HT-29 (cell line): ENCODE measurements at regions not wholly inside any gene's neighbourhood (a gene's known extent, or its start where the extent isn't known, plus 50 kb on each side); places are given as distances from the start of the nearest gene placed in this dataset.

Experiments
- DNase-seq: peaks from one replicate; pipeline ENCODE4 v3.0.0-alpha.2; 2015; ENCODE audit warnings: low spot score

DNA sequence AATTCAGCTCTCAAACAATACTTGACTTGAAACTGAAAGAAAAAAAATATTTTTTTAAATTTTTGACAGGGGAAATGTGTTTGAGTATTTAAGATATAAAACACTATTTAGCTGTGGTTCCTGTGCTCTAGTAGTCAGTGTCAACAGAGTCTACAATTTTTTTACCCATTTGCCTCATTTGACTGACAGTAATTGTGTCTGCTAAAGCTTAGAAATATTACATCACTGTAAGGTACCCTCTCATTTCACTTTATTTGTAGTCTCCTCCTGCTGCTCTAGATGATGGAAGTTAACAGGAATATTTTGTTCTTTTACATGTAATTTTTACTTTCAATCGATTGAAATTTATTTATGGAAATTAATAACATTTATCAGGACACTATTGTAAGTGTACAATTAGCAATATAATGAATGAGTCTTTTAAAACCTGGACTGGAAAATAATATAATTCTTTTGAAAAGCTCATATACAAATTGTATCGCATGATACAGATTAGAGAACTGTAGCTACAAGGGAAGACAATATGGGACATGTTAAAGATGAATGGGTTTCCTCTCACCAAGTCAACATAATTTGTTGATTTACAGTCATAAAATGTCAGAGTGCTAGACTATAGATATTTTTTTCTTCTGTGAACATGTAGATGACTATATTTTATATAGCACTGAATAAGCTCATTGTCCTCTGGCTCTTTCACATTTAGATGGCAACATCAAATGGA lies 1186.5 kb upstream of the ADGRL3 start:
- no peak for DNase-seq

DNA sequence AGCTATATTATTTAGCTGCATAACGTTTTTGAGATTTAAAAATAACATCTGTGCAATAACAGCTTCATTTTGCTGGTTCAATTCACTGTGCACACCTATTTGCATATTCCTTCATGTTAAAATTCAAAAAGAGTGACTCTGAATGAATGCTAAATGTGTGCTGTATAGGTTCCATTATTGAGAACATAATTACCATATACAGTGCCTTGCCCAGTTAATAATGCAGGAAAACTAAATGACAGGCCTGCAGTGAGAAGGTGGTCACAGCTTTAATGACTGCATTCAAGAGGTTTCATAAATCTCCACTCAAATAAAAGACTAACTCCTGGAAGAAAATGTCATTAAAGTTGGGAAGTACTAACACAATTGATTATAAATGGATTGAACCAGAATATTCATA lies 1183.2 kb upstream of the ADGRL3 start:
- no peak for DNase-seq

DNA sequence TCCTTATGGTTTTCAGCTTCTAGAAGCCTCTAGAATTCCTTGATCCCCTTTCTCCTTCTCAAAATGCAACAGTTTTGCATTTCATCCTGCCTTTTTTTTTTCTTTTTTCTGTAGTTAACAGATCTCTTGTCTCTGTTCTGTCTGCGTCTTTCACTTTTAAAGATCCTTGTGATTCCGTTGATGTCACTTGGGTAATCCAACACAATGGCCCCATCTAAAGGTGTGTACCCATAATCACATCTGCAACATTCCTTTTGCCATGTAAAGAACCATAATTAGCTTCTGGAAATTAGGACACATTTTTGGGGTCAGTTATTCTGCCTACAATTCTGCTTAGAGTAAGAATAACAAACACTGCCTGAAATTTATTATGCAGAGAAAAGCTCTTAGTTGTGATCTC lies 1180.9 kb upstream of the ADGRL3 start:
- no peak for DNase-seq

DNA sequence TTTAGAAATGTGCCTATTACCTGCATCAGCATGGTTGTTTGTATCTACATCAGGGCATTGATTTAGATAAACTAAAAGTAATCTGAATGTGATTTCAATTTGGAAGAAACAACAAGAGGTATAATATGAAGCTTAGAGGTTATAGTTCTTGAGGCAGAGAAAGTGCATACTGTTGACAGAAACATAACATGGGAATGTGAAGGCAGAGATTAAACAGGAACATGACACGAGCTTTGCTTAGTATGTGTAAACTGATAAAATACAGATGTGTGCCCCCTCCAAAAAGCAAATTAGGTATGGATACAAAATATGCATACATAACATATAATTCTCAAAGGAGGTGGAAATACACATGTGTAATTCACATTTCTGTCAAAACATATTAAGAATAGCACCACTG lies 1180.2 kb upstream of the ADGRL3 start:
- no peak for DNase-seq

DNA sequence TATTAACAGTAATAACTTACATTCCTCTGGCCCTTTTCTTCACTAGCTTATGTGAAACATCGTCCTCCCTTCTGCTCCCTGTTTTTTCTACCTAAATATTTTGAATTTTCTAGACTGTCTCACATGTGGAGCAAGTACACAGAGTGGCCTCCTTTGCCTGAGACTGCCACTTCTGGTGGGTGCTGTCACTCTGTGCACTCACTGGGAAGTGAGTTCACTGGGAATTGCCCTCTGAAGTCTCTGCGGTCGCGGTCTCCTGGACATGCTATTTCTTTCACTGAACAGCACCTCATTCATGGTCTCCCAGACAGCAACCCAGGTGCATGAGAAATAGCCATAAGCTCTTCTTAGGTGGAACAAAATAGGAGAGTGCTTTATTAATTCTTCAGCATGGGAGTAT lies 1179.7 kb upstream of the ADGRL3 start:
- DNase-seq, result no peak

DNA sequence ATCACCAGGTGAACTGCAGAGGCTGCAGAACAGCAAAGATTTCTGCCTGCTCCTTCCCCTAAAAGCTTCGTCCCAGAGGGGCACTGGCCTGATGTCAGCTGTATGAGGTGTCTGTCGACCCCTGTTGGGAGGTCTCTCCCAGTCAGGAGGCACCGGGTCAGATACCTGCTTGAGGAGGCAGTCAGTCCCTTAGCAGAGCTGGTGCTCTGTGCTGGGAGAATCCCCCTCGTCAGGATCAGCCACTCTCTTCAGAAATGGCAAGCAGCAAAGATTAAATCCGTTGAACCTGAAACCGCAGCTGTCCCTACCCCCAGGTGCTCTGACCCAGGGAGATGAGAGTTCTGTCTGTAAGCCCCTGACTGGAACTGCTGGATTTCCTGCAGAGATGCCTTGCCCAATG lies 1166.3 kb upstream of the ADGRL3 start:
- DNase-seq, result no peak

DNA sequence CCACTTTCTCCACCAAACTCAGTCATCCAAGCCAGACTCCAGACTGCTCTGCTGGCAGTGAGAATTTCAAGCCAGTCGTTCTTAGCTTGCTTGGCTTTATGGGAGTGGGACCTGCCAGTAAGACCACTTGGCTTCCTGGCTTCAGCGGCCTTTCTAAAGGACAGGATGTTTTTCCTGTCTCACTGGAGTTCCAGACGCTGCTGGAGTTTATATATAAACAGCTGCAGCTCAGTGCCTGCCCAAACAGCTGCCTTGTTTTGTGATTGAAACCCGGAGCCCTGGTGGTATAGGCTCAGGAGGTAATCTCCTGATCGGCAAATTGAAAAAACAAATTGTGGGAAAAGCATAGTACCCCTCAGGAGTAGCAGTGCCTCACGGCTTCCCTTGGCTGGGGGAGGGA lies 1165.8 kb upstream of the ADGRL3 start:
- DNase-seq, result no peak

DNA sequence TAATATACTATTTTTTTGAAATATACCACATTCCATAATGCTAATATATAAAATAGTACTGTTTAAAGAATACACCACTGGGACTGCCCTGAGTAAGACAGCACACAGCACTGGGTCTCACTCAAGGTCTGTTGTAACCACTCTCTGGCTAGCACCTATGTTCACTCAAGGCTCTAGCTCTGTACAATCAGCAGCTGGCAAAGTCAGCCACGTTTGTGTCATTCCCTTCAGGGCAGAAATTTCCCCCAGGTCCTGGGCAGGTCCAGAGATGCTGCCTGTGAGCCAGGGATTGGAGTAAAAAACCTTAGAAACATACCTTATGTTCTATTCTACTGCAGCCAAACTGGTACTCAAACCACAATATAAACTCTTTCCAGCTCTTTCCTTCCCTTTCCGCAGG lies 1160.2 kb upstream of the ADGRL3 start:
- DNase-seq, result no peak

DNA sequence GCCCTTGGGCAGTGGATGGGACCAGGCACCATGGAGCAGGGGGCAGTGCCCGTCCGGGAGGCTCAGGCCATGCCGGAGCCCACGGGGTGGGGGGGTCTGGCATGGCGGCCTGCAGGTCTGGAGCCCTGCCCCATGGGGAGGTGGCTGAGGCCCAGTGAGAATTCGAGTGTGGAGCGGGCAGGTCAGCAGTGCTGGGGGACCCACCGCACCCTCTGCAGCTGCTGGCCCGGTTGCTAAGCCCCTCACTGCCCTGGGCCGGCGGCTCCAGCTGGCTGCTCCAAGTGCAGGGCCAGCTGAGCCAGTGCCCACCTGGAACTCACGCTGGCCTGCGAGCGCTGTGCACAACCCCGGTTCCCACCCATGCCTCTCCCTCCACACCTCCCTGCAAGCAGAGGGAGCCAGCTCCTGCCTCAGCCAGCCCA lies 1157.9 kb upstream of the ADGRL3 start:
- no peak for DNase-seq

DNA sequence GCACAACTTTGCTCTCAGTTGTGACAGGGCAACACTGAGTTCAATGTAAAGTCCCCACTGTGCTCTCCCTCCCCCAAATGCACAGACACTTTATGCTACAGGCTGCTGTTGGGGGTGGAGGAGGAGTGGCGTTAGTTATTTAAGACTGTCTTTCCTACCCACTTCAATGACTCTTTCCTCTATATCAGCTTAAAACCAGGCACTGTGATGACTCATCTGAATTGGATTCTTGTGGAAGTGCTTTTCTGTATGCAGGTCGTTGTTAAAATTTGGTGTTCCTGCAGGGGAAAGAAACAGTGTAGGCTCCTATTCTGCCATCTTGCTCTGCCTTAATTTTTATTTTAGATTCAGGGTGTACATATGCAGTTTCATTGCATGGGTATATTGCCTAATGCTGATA lies 1157.2 kb upstream of the ADGRL3 start:
- no peak for DNase-seq

DNA sequence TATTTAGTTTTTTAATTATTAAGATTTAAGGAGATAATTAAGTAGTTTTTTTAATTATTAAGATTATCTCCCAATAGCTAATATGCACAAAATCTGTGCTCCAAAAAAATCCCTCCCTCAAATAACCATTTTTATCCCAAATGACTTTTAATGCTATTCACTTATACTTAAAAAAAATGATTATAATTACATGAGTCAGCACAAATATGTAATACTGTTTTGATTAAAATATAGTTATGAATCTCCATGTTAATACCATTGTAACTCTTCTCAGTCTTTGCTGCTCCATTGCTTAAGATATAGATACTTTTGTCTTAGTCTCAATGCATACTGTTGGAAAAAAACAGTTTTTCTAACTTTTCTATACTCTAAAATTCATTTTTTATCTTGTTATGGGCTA lies 1121.1 kb upstream of the ADGRL3 start:
- no peak for DNase-seq

DNA sequence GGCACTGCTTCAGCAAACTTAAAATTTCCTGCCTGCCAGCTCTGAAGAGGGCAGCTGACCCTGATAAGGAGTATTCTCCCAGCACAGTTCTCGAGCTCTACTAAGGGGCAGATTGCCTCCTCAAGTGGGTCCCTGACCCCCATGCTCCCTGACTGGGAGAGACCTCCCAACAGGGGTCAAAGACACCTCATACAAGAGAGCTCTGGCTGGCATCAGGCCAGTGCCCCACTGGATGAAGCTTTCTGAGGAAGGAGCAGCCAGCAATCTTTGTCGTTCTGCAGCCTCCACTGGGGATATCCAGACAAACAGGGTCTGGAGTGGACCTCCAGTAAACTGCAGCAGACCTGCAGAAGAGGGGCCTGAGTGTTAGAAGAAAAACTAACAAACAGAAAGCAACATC lies 1118.3 kb upstream of the ADGRL3 start:
- DNase-seq, result no peak

DNA sequence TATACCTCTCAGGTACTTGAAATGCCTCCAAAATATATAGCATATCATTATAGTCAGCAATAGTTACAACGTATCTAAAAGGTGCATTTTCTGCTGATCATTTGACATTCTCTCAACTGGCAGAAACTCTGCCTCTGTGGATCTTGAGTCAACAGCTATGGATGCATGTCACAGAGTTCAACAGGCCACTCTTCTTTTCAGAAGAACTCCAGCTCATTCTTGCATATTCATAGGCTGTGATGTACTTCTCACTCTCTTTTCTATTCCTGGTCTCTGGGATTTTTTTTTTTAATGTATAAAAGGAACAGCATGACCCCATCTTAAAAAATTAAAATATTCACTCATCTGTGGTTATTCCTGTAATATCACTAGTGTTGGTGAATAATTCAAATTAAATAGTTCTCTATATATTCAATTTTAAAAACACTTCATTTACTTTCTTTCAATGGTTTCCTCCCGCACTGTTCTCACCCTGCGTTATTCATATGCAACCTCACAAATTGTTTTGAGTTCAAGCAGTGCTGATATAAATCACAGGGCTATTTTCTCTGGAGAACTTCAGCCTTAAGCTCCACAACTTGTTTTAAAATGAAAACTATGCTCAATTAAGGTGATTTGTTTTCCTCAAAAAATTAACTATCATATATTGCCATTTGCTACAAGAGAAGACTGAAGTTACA lies 1111.2 kb upstream of the ADGRL3 start:
- DNase-seq, result no peak

DNA sequence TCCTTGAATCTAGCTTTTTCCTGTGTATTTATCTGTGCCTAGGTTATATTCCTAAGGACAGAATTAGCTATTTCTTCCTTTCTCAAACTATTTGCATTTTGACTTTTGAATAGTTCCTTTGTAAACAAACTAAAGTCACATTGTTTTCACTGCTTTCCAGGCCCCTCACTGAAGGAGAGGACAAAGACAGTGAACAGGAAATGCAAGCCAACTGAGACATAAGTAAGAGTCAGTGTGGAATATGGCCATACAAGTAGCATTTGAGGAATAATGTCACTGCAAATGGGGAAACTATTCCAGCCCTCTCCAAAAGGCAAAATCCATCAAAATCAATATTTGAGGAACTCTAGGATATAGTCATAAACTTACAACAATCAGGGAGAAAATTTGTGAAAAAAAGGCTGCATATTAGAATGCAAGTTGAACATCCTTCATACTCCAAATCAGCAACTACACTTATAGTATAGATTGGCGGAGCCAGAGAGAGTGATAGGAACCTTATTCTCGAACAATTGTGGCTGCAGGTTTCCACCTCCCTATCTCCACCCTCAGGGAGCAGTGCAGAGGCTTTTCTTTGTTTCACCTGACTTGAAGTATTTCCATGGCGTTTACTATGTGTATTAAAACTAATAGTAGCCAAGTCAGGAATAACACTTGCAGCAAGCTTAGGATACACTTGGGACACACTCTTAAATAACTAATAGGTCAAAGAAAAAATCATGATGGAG lies 1110.4 kb upstream of the ADGRL3 start:
- DNase-seq, result no peak

DNA sequence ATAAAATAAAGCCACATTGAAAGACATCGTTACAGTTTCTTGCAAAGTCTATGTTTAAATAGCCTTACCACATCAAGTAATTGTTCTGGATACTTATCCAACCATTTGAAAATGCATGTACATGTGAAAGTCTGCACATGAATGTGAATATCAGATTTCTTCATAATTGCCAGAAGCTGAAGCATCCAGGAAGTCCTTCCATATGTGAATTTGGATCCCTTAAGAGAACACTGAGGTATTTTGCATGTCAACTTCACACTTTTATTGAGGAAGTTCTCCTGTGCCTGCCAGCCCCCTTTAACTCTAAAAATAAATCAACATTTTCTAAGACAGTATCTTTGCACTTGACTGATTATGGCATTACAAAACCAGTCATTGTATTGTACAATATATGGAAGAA lies 1103.5 kb upstream of the ADGRL3 start:
- no peak for DNase-seq

DNA sequence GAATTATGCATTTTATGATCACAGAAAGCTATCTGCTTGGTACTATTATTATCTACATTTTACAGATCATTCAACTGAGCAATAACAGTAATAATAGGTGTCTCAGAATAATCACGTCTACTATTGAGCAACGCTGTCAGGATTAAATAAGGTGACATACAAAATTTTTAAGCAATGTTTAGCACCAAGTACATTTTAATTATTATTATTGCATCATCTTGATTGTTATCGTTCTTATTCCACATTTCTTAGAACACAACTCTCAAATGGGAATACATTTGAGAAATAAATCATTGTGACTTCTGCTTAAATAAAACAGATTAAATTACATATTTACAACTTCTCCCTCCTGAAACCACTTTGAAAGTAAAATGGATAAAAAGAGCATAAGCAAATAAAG lies 1083.5 kb upstream of the ADGRL3 start:
- no peak for DNase-seq

DNA sequence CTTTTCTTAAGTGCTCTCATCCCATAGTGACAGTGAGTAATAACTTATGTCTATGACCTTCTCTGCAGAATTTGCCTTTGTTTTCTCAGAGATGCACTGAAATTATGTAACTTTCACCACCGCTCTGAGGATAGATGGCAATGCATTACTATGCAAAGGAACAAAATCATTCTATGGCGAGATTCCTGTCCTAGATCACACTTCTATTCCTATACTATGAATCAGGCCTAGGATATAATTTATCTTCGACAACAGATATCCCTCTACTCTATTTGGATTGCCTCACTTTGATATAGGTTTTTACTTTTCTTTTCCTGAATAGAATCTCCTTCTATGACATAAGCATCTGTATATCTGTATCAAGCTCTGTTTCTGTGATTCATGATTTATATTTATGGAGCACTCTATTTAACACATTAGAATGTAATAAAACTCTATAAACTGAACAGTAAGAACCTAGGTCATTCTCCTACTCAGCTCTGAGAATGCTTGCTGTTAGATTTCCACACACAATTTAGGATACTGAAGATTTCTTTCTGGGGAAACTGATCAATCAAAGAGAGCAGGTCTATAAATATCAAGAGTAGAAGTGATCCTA lies 1082.3 kb upstream of the ADGRL3 start:
- no peak for DNase-seq

DNA sequence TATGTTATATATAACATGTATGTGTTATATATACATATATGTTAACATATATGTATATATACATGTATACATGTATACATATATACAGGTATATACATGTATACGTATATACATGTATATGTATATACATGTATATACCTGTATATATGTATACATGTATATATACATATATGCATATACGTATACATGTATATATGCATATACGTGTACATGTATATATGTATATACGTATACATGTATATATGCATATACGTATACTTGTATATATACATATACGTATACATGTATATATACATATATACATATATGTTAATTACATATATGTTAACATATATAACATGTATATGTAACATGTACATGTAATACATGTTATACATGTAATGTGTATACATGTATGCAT lies 1077.3 kb upstream of the ADGRL3 start:
- DNase-seq, result peak; percentile 14

DNA sequence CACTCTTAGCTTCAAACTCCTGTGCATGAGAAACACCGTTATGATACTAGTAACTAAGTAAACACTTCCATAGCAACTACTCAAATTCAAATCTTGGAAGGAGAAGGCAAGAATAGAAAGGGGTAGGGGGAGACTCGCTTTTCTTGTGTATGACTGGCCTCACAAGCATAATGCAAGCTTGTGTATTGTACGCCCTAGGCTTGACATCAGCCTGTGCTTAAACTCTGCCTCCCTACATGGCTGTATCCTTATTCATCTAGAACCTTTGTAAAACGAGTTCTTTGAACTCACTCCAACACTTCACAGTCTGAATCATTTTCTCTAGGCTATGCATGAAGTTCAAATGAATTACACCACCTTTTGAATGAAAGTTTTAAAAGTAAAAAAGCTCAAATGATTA lies 1071.2 kb upstream of the ADGRL3 start:
- no peak for DNase-seq

DNA sequence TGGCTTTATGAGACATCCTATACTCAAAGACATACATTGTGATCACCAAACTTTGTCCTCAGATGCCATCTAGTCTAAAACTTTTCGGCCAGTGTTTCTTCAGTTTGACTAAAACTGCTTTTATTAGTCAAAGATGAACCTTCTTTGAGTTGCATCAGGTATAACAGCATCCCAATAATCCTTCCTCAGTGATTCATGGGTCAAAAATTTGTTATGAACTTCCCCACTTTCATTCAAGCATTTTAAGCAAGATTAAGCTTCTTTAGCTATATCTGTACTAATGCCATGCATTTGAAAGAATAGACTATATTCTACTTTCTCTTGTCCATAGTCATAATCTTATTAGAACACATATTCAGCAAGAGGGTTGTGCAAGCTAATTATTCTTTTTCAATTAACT lies 1070.4 kb upstream of the ADGRL3 start:
- DNase-seq, result no peak

DNA sequence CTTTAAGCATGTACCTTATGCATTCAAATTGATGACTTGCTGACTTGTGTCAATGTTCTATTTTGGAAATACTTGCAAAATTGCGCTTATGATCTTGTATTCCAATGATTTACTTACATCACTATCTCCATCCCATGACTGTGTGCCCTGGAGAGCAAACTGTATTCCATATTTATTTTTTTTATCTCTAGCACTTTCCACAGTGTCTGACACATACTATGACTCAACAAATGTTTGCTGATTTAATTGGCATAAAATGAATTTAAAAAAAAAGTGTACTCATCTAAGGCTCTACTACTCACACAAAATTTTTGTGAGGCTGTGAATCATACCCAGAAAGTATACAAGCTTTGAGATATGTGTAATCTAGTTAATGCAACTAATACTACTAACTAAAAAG lies 1066.8 kb upstream of the ADGRL3 start:
- DNase-seq, result no peak

DNA sequence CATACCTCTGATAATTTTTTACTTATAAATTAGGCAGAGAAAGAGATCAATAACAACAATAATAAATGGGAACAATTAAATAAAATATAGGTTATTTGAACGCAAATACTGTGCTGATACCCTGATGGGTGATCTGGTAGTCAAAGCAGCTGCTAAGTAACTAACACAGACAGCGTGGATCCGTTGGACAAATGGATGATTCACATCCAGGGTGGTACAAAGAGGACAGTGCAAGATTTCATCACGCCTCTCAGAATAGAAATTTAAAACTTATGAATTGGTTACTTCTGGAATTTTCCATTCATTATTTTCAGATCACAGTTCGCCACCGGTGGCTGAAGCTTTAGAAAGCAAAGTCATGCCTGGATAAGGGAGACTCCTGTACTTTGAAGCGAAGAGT lies 1066.0 kb upstream of the ADGRL3 start:
- DNase-seq, result no peak

DNA sequence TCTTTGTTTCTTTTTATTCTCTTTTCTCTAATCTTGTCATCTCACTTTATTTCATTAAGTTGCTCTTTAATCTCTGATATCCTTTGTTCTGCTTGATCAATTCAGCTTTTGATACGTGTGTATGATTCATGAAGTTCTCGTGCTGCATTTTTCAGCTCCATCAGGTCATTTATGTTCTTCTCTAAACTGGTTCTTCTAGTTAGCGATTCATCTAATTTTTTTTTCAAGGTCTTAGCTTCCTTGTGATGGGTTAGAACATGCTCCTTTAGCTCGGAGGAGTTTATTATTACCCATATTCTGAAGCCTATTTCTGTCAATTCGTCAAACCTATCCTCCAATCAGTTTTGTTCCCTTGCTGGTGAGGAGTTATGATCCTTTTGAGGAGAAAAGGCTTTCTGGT lies 1045.0 kb upstream of the ADGRL3 start:
- no peak for DNase-seq
